H1 (cell line): ENCODE measurements at regions not wholly inside any gene's neighbourhood (a gene's known extent, or its start where the extent isn't known, plus 50 kb on each side); places are given as distances from the start of the nearest gene placed in this dataset.

Experiments
- RXRA ChIP-seq: IDR thresholded peaks from 2 replicates; pipeline ENCODE4 v1.6.1; 2011; ENCODE audit warnings: low read depth, mild to moderate bottlenecking, low read length, moderate library complexity; ENCODE audit not compliant: insufficient read depth
- YY1 ChIP-seq: IDR thresholded peaks from 2 replicates; pipeline ENCODE4 v1.6.1; 2011; ENCODE audit warnings: low read depth, mild to moderate bottlenecking, low read length
- TF ChIP-seq, protein P1 (sequence below), 3 experiments: IDR thresholded peaks; 1 replicate in 2 of 3; 2 replicates in 1 of 3; pipeline versions ENCODE4 v1.5.1 to v1.6.1; 2011; ENCODE audit warnings: low read length in 3 of 3, mild to moderate bottlenecking in 3 of 3, inconsistent platforms in 2 of 3, low read depth in 1 of 3, moderate library complexity in 1 of 3; ENCODE audit not compliant: insufficient read depth in 1 of 3; ENCODE audit errors: control extremely low read depth in 1 of 3

DNA sequence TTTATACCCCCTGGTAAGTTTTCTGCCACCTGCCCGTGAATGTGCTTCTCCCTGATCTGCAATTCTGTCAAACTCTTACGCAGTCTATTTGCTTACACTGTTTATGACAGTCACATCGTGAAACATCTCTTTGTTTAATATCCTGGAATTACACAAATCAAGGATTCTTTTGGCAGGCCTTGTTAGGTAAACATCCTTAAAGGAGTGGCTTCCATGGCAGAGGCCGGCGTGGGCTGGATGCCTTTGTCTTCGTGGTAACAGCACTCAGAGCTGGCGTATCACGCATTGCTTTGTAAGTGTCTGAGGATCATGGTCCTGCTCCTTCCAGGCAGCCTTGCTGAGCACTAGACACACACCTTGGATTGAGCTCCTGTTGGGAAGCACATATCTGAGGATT is 145.7 kb downstream of the IRX1 start (continued):
- TF ChIP-seq YY1 (no peak), RXRA (no peak)
- TF ChIP-seq, protein P1, sequence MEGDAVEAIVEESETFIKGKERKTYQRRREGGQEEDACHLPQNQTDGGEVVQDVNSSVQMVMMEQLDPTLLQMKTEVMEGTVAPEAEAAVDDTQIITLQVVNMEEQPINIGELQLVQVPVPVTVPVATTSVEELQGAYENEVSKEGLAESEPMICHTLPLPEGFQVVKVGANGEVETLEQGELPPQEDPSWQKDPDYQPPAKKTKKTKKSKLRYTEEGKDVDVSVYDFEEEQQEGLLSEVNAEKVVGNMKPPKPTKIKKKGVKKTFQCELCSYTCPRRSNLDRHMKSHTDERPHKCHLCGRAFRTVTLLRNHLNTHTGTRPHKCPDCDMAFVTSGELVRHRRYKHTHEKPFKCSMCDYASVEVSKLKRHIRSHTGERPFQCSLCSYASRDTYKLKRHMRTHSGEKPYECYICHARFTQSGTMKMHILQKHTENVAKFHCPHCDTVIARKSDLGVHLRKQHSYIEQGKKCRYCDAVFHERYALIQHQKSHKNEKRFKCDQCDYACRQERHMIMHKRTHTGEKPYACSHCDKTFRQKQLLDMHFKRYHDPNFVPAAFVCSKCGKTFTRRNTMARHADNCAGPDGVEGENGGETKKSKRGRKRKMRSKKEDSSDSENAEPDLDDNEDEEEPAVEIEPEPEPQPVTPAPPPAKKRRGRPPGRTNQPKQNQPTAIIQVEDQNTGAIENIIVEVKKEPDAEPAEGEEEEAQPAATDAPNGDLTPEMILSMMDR (IDR thresholded peaks at IDR 0.05; ENCODE audit: control extremely low read depth in 1 of 3, insufficient read depth in 1 of 3, low read depth in 1 of 3, low read length in 3 of 3): no peak
